ENCODE measurements at regions not wholly inside any gene's neighbourhood (a gene's known extent, or its start where the extent isn't known, plus 50 kb on each side); places are given as distances from the start of the nearest gene placed in this dataset.

DNA sequence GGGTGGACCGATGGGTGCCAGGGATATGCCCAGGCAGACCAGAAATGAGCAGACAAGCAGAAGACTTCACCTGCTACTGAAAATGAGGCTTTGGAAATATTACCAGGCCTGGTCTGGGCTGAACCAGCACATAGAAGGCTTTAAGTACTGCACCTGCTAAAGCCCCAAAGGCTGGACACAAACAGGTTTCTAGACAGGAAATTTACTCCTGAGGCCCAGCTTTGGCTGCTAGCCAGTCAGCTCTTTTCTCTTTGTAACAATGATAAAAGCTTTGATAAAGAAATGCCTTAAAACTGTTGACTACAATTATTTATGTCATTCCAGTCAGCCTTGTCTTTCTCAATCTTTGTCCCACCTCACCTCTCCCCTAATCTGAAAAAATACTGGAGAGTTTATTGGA, 228.9 kb upstream of the EGLN3 start:
- H3K27ac ChIP-seq: no peak overlapping the region
- H3K9me3 ChIP-seq: no peaks in the 10 kb centered on the region
- TF ChIP-seq POLR2AphosphoS5 (IDR thresholded peaks at IDR 0.05) (no peak), POLR2A (IDR thresholded peaks at IDR 0.05) (no peak), CTCF (IDR thresholded peaks at IDR 0.05) (no peak), EP300 (IDR thresholded peaks at IDR 0.05) (no peak)
- 91 to 96% methylated on average over 1 of the region's 1 CpG for WGBS, 2 donors
- no peaks in the 10 kb centered on the region for H3K36me3 ChIP-seq
- H3K4me1 ChIP-seq: no peaks in the 10 kb centered on the region
- H3K4me3 ChIP-seq: no peak overlapping the region
- DNase-seq: no peak
- intact Hi-C loops (cut with DNase I): no loop called here
- no peaks in the 10 kb centered on the region for H3K27me3 ChIP-seq

- H3K36me3 ChIP-seq: no peaks in the 10 kb centered on the region
- DNase-seq: no peak
Measured at GRCh38 chr14:34177466-34177865, 226.6 kb upstream of the EGLN3 start.

DNA sequence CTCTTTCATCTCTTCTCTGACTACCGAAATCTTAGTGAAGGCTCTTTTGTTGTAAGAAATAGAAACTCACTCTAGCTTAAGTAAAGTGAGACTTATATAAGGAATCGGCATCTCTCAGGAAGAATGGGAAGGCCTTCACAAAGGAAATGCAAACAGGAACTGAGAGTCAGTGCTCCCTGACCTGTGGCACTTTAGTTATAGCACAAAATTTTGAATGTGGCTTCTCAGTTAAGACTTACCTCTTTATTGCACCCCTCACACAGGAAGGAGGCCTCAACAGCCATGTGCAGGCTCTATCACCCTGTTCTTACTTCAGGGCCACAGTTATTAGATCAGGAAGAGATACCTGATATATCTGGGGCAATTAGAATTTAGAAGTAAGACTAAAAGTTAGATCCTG, 224.7 kb upstream of the EGLN3 start:
- DNase-seq: no peak
- intact Hi-C loops (cut with DNase I): no loop called here
- no peak for TF ChIP-seq POLR2A (IDR thresholded peaks at IDR 0.05)
- TF ChIP-seq CTCF (IDR thresholded peaks at IDR 0.05): no peak
- no peak for TF ChIP-seq EP300 (IDR thresholded peaks at IDR 0.05)
- TF ChIP-seq POLR2AphosphoS5 (IDR thresholded peaks at IDR 0.05): no peak
- Histone ChIP-seq H3K27ac (no peak overlapping the region), H3K9me3 (no peaks in the 10 kb centered on the region), H3K4me1 (peaks cover 0 to 18% (median 14%) of the 10 kb centered on the region in 4 donors), H3K36me3 (no peaks in the 10 kb centered on the region), H3K27me3 (no peaks in the 10 kb centered on the region), H3K4me3 (no peak overlapping the region)
- 69 to 91% methylated on average over 2 of the region's 2 CpGs for WGBS, 2 donors

More at GRCh38 chr14:34177466-34177865, 226.6 kb upstream of the EGLN3 start:
- H3K4me1 ChIP-seq: peaks cover 0 to 10% (median 7%) of the 10 kb centered on the region in 4 donors
- intact Hi-C loops (cut with DNase I): no loop called here
- no peaks in the 10 kb centered on the region for H3K27me3 ChIP-seq
- WGBS, 2 donors: 60 to 86% methylated on average over 2 of the region's 2 CpGs
- TF ChIP-seq POLR2AphosphoS5 (IDR thresholded peaks at IDR 0.05) (no peak), EP300 (IDR thresholded peaks at IDR 0.05) (no peak), POLR2A (IDR thresholded peaks at IDR 0.05) (no peak), CTCF (IDR thresholded peaks at IDR 0.05) (no peak)
- no peak overlapping the region for H3K4me3 ChIP-seq
- no peak overlapping the region for H3K27ac ChIP-seq
- H3K9me3 ChIP-seq: no peaks in the 10 kb centered on the region

GRCh38 chr14:34174973-34175372, 224.1 kb upstream of the EGLN3 start:
- no peak overlapping the region for H3K27ac ChIP-seq
- no peak overlapping the region for H3K4me3 ChIP-seq
- no peak for DNase-seq
- intact Hi-C loops (cut with DNase I): no loop called here
- WGBS, 2 donors: 43 to 74% methylated on average over 3 of the region's 3 CpGs
- H3K36me3 ChIP-seq: no peaks in the 10 kb centered on the region
- peaks cover 0 to 18% (median 15%) of the 10 kb centered on the region in 4 donors for H3K4me1 ChIP-seq
- TF ChIP-seq POLR2AphosphoS5 (IDR thresholded peaks at IDR 0.05) (no peak), EP300 (IDR thresholded peaks at IDR 0.05) (no peak), POLR2A (IDR thresholded peaks at IDR 0.05) (no peak), CTCF (IDR thresholded peaks at IDR 0.05) (no peak)
- no peaks in the 10 kb centered on the region for H3K27me3 ChIP-seq
- no peaks in the 10 kb centered on the region for H3K9me3 ChIP-seq

GRCh38 chr14:34173916-34174315, 223.0 kb upstream of the EGLN3 start:
- DNase-seq: no peak
- no peak overlapping the region for H3K27ac ChIP-seq
- no peaks in the 10 kb centered on the region for H3K36me3 ChIP-seq
- H3K27me3 ChIP-seq: no peaks in the 10 kb centered on the region
- no peak for TF ChIP-seq CTCF (IDR thresholded peaks at IDR 0.05)
- H3K4me1 ChIP-seq: peaks cover 0 to 22% (median 18%) of the 10 kb centered on the region in 4 donors
- WGBS, 2 donors: 97 to 98% methylated on average over 3 of the region's 3 CpGs
- H3K9me3 ChIP-seq: no peaks in the 10 kb centered on the region
- intact Hi-C loops (cut with DNase I): no loop called here
- H3K4me3 ChIP-seq: no peak overlapping the region
